ENCODE measurements at regions not wholly inside any gene's neighbourhood (a gene's known extent, or its start where the extent isn't known, plus 50 kb on each side); places are given as distances from the start of the nearest gene placed in this dataset.
"Not testable (repeated sequence)": the region's sequence is repeated elsewhere in the genome, so short reads cannot be mapped to it uniquely, and the experiment has no call there.

- DNase-seq (ENCODE audit: low spot score): no peak
Measured at GRCh38 chr4:53959343-53960120, 104.9 kb downstream of the CHIC2 start.

GRCh38 chr4:53956454-53956853 is 108.0 kb downstream of the CHIC2 start:
- DNase-seq (ENCODE audit: low spot score): no peak

GRCh38 chr4:53956053-53956452 is 108.4 kb downstream of the CHIC2 start:
- no peak for DNase-seq (ENCODE audit: low spot score)

- DNase-seq (ENCODE audit: low spot score): no peak
Measured at GRCh38 chr4:53951414-53951813, 113.0 kb downstream of the CHIC2 start.

GRCh38 chr4:53943345-53944085 is 120.9 kb downstream of the CHIC2 start:
- peak; percentile 39 for DNase-seq (ENCODE audit: low spot score)

DNA sequence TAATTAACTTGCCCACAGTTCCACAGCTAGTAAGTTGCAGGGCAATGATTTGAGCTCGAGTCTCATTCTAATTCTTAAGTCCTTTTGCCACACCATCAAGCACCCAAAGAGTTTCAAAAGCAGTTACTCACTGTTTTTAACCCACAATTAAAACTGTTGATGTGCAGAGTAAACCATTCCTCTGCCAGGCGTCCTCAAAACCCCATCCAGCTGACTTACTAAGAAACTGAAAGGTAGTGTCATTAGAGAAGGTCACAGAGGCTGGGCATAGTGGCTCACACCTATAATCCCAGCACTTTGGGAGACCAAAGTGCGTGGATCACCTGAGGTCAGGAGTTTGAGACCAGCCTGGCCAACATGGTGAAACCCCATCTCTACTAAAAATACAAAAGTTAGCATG is 121.7 kb downstream of the CHIC2 start:
- DNase-seq (ENCODE audit: low spot score): no peak

DNA sequence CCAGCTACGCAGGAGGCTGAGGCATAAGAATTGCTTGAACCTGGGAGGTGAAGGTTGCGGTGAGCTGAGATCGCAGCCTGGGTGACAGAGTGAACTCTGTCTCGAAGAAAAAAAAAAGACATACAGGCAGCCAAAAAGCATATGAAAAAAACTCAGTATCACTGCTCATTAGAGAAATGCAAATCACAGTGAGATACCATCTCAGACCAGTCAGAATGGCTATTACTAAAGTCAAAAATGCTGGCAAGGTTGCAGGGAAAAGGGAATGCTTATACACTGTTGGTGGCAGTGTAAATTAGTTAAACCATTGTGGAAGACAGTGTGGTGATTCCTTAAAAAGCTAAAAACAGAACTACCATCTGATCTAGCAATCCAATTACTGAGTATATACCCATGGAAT is 123.1 kb downstream of the CHIC2 start:
- DNase-seq (ENCODE audit: low spot score): no peak

DNA sequence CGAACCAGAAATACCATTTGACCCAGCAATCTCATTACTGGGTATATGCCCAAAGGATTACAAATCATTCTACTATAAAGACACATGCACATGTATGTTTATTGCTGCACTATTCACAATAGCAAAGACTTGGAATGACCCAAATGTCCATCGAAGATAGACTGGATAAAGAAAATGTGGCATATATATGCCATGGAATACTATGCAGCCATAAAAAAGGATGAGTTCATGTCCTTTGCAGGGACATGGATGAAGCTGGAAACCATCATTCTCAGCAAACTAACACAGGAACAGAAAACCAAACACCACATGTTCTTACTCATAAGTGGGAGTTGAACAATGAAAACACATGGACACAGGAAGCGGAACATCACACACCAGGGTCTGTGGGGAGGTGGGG is 124.5 kb downstream of the CHIC2 start:
- not testable (repeated sequence) for DNase-seq (ENCODE audit: low spot score)

- DNase-seq (ENCODE audit: low spot score): no peak
Measured at GRCh38 chr4:53937918-53938317, 126.5 kb downstream of the CHIC2 start.

GRCh38 chr4:53937327-53937726 is 127.1 kb downstream of the CHIC2 start:
- no peak for DNase-seq (ENCODE audit: low spot score)

GRCh38 chr4:53935780-53936179 is 128.6 kb downstream of the CHIC2 start:
- peak; percentile 33 for DNase-seq (ENCODE audit: low spot score)

DNA sequence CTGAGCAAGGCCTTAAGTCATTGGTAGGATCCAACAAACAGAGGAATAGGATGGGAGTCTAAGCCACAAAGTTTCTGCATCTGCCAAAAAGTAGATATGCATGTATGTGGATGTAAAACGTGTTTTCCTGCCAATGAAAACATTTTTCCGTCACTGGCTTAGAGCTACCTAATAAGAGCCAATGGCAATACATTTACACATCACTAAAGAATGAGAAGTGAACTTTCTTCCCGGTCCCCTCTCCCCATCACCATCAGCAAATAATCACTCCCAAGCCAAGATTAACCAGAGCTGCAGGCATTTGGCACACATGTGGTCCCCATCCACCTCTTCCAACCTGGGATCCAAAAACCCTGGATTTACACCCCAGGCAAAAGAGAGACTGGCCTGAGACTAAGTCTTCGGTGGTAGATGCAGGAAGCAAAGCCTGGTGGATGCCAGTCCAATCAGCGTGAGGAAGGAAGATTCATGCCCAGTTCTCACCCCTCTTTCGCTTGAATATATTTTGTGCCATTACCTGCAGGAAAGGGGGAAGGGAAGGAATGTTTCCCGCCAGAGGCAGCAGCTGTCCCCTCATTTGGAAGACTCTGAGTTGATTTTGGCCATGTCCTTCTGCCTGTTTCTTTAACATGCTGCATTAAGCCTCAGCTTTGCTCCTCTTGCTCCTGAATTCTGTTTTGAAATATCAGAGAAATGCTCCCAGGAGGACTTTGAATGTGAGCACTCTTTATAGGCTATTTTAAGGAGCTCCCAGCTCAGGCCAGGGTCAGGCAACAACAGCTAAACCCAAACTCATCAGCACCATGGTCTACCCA is 131.4 kb downstream of the CHIC2 start:
- peak; percentile 49 for DNase-seq (ENCODE audit: low spot score)

GRCh38 chr4:53931461-53931961 is 132.9 kb downstream of the CHIC2 start:
- DNase-seq (ENCODE audit: low spot score): no peak

GRCh38 chr4:53929955-53930798 is 134.2 kb downstream of the CHIC2 start:
- DNase-seq (ENCODE audit: low spot score): peak; percentile 87

- DNase-seq (ENCODE audit: low spot score): no peak
Measured at GRCh38 chr4:53929311-53929710, 135.1 kb downstream of the CHIC2 start.

- DNase-seq (ENCODE audit: low spot score): no peak
Measured at GRCh38 chr4:53928825-53929224, 135.6 kb downstream of the CHIC2 start.

- DNase-seq (ENCODE audit: low spot score): no peak
Measured at GRCh38 chr4:53925050-53925605, 139.3 kb downstream of the CHIC2 start.

- no peak for DNase-seq (ENCODE audit: low spot score)
Measured at GRCh38 chr4:53924333-53925049, 139.9 kb downstream of the CHIC2 start.

DNA sequence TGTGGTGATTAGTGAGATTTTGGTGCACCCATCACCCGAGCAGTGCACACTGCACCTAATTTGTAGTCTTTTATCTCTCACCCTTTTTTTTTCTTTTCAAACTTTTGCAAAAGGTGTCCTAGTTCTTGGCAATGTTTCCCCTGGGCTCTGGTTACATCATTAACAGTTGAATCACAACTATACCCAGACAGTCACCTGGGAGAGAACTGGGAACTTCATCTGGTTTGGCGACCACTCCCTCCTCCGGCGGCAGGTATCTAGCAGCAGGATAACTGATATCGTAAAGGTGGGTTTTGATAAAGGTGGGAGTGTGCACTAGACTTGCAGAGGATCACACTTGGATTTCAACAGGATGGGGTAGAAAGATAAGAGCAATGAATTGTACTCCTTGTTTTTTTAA is 140.5 kb downstream of the CHIC2 start:
- no peak for DNase-seq (ENCODE audit: low spot score)

DNA sequence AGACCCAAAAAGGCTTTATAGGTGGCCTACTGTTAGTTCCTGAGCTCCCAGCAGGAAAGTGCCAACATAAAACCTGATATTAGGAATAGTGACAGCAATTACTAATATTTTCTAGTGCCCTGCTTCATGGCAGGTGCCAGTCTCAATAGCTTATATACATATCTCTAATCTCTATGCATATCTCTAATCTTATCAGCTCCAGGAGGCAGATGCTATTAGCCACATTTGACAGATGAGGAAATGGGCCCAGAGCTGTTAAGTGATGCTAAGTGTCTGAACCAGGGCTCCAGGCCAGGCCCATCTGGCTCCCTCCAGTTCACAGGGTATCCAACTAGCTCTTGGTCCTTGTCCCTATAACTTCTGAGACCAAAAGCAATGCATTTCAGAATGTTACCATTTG is 142.5 kb downstream of the CHIC2 start:
- DNase-seq (ENCODE audit: low spot score): no peak

DNA sequence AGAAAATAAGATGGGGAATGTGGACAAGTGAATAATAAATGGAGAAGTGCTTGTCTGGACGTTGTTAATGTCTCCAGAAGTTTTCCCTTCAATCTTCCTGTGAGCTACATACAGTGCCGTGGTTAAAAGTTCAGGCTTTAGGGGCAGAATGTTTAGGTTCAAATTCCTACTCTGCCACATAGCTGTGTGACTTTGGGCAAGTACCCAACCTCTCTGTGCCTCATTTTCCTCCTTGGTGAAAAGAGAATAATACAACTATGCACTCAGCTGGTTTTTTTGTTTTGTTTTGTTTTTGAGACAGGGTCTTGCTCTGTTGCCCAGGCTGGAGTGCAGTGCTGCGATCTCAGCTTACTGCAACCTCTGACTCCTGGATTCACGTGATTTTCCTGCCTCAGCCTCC is 143.5 kb downstream of the CHIC2 start:
- DNase-seq (ENCODE audit: low spot score): no peak

Data from AG08395 (cell line).